ENCODE measurements at regions not wholly inside any gene's neighbourhood (a gene's known extent, or its start where the extent isn't known, plus 50 kb on each side); places are given as distances from the start of the nearest gene placed in this dataset.

DNA sequence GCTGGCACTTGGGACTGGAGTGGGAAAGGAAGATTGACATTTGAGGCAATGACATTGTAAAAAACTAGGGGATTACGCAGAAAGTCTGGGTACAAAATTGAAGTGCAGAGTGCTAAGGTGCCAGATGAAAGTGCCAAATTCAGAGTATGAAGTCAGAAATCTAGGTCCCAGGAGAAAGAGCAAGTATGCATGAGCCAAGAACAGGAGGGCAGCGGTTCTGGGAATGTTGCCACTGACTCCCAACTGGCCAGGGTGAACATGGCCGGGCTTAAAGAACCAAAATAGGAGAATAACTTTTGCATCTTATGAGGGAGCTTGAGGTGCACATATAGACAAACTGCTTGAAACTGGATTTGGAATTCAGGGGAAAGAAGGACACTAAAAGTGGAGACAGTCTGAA is 495.8 kb upstream of the KLF12 start:
- TF ChIP-seq, protein P1, sequence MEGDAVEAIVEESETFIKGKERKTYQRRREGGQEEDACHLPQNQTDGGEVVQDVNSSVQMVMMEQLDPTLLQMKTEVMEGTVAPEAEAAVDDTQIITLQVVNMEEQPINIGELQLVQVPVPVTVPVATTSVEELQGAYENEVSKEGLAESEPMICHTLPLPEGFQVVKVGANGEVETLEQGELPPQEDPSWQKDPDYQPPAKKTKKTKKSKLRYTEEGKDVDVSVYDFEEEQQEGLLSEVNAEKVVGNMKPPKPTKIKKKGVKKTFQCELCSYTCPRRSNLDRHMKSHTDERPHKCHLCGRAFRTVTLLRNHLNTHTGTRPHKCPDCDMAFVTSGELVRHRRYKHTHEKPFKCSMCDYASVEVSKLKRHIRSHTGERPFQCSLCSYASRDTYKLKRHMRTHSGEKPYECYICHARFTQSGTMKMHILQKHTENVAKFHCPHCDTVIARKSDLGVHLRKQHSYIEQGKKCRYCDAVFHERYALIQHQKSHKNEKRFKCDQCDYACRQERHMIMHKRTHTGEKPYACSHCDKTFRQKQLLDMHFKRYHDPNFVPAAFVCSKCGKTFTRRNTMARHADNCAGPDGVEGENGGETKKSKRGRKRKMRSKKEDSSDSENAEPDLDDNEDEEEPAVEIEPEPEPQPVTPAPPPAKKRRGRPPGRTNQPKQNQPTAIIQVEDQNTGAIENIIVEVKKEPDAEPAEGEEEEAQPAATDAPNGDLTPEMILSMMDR (IDR thresholded peaks at IDR 0.05) = no peak
- Histone ChIP-seq H3K36me3 (no peaks in the 10 kb centered on the region), H3K27me3 (no peaks in the 10 kb centered on the region), H3K4me3 (no peak overlapping the region), H3K27ac (no peak overlapping the region), H3K4me1 (no peaks in the 10 kb centered on the region), H3K9me3 (no peaks in the 10 kb centered on the region)
- no peak for DNase-seq (ENCODE audit: low spot score)

DNA sequence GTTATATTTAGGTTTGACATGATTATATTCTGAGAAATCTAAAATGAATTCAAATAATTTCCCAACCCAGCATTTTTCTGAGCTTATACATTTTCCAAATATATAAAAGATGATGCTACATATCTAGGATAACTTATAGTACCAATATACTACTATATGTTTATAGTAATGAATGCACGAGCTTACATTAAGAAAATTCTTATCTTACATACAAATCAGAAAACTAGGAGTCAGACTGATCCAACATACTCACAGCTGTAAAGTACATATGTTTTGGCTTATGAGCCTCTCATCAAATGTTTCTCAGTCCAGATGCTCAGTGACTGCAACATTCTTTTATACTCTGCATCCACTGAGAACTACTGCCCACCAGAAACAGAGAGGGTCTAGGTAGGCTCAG is 491.3 kb upstream of the KLF12 start:
- Histone ChIP-seq H3K9me3 (no peaks in the 10 kb centered on the region), H3K27ac (no peak overlapping the region), H3K4me1 (no peaks in the 10 kb centered on the region), H3K36me3 (no peaks in the 10 kb centered on the region), H3K4me3 (no peak overlapping the region), H3K27me3 (no peaks in the 10 kb centered on the region)
- TF ChIP-seq, protein P1 (IDR thresholded peaks at IDR 0.05) = no peak
- DNase-seq (ENCODE audit: low spot score) = no peak

- H3K27ac ChIP-seq = no peak overlapping the region
- no peak for DNase-seq (ENCODE audit: low spot score)
- H3K9me3 ChIP-seq = no peaks in the 10 kb centered on the region
- no peak overlapping the region for H3K4me3 ChIP-seq
- TF ChIP-seq, protein P1 (IDR thresholded peaks at IDR 0.05) = no peak
- H3K27me3 ChIP-seq = no peaks in the 10 kb centered on the region
- no peaks in the 10 kb centered on the region for H3K36me3 ChIP-seq
- no peaks in the 10 kb centered on the region for H3K4me1 ChIP-seq
These were observed 489.6 kb upstream of the KLF12 start for GRCh38 chr13:74623761-74624160.

DNA sequence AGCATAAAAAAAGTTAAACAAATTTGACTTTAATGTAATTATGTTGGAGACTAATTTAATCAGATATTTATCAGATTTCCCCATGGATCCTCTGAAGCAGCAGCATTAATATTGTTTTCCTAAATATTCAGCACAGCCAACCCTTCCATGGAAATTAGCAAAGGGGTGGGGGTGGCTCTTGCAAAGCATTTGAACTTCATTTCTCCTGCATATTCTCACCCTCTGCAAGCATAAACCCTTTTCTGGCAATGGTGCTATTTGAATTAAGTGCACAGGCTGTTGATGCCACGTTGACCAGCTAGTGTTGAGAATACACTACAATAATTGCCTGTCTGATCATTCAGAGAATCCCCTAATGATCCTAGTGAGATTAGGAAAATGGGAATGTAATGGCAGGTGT is 488.1 kb upstream of the KLF12 start:
- H3K4me1 ChIP-seq = no peaks in the 10 kb centered on the region
- H3K36me3 ChIP-seq = no peaks in the 10 kb centered on the region
- TF ChIP-seq, protein P1 (IDR thresholded peaks at IDR 0.05) = no peak
- no peaks in the 10 kb centered on the region for H3K9me3 ChIP-seq
- DNase-seq (ENCODE audit: low spot score) = no peak
- H3K4me3 ChIP-seq = no peak overlapping the region
- H3K27ac ChIP-seq = no peak overlapping the region
- H3K27me3 ChIP-seq = no peaks in the 10 kb centered on the region

DNA sequence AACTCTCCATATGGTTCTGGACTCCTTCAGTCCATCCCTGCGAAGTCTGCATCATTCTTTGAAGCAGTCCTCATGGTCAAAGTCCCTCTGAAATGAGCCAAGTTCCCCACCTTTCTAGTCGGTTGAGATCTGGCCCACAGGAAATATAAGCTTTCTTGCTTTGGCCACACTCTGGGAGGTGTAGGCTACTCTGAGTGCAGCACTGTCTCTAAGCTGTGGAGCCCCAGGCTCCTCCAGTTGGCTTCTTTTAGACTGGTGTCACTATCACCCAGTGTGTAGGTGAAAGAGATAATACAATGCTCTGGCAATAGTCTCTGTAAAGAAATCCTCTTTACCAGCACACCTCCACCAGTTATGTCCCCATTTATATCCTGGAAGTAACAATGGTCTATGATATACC is 486.5 kb upstream of the KLF12 start:
- H3K36me3 ChIP-seq = no peaks in the 10 kb centered on the region

DNA sequence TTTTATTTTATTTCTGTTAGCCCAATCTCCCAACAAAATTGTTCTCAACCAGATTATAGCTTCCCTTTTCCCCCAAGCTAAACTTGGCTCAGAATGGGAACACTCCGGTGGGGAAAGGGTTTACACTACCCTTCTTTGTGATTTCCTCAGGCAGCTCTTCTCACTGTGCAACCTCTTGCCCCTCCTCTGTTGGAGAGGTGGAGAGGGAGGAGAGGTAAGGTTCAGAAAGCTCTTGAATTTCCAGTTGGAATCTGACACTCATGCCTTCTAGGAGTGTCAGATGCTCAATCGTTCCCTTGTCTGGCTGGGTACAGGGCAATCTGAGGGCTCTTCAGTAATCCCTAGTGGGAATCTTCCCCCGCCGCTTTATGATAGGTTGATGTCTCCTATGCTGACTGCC is 486.1 kb upstream of the KLF12 start:
- DNase-seq (ENCODE audit: low spot score) = no peak
- Histone ChIP-seq H3K27me3 (no peaks in the 10 kb centered on the region), H3K9me3 (no peaks in the 10 kb centered on the region), H3K4me1 (no peaks in the 10 kb centered on the region), H3K36me3 (no peaks in the 10 kb centered on the region), H3K27ac (no peak overlapping the region), H3K4me3 (no peak overlapping the region)
- TF ChIP-seq, protein P1 (IDR thresholded peaks at IDR 0.05) = no peak

More for the DNA sequence above, 486.5 kb upstream of the KLF12 start:
- no peak overlapping the region for H3K27ac ChIP-seq
- H3K4me1 ChIP-seq = no peaks in the 10 kb centered on the region
- no peak overlapping the region for H3K4me3 ChIP-seq
- H3K9me3 ChIP-seq = no peaks in the 10 kb centered on the region
- TF ChIP-seq, protein P1 (IDR thresholded peaks at IDR 0.05) = no peak
- DNase-seq (ENCODE audit: low spot score) = no peak
- no peaks in the 10 kb centered on the region for H3K27me3 ChIP-seq
